H9 (cell line): ENCODE measurements at regions not wholly inside any gene's neighbourhood (a gene's known extent, or its start where the extent isn't known, plus 50 kb on each side); places are given as distances from the start of the nearest gene placed in this dataset.

ENCODE experiments used
- DNase-seq: peaks from one replicate; pipeline ENCODE4 v3.0.0-alpha.2; 2017
- H2AFZ ChIP-seq: one replicate; pipeline ENCODE4 v1.6.1; 2013; ENCODE audit warnings: mild to moderate bottlenecking, low read length, control low read depth, moderate library complexity
- H2AK5ac ChIP-seq: 2 replicates; pipeline ENCODE4 v1.6.1; 2013; ENCODE audit warnings: low read length, control low read depth, mixed read lengths; ENCODE audit not compliant: insufficient read length
- H2BK120ac ChIP-seq: one replicate; pipeline ENCODE4 v1.6.1; 2013; ENCODE audit warnings: low read depth, mild to moderate bottlenecking, low read length, control low read depth, inconsistent platforms; ENCODE audit not compliant: poor library complexity, severe bottlenecking
- H2BK12ac ChIP-seq: 2 replicates; pipeline ENCODE4 v1.6.1; 2013; ENCODE audit warnings: low read length, control low read depth, mixed read lengths, low read depth; ENCODE audit not compliant: insufficient read length
- H2BK15ac ChIP-seq: 2 replicates; pipeline ENCODE4 v1.6.1; 2013; ENCODE audit warnings: low read depth, low read length, control low read depth
- H2BK20ac ChIP-seq: one replicate; pipeline ENCODE4 v1.6.1; 2013; ENCODE audit warnings: low read depth, mild to moderate bottlenecking, low read length, control low read depth, inconsistent platforms; ENCODE audit not compliant: poor library complexity, severe bottlenecking
- H2BK5ac ChIP-seq: 2 replicates; pipeline ENCODE4 v1.6.1; 2013; ENCODE audit warnings: low read length, control low read depth, mixed read lengths; ENCODE audit not compliant: insufficient read length
- H3K14ac ChIP-seq: 2 replicates; pipeline ENCODE4 v1.6.1; 2013; ENCODE audit warnings: low read length, control low read depth; ENCODE audit not compliant: insufficient read depth
- H3K18ac ChIP-seq: 2 replicates; pipeline ENCODE4 v1.6.1; 2013; ENCODE audit warnings: low read depth, mild to moderate bottlenecking, mixed read lengths, low read length, control low read depth; ENCODE audit not compliant: insufficient read length
- H3K23ac ChIP-seq: 2 replicates; pipeline ENCODE4 v1.6.1; 2013; ENCODE audit warnings: low read length, control low read depth, mixed read lengths, low read depth; ENCODE audit not compliant: insufficient read length
- H3K23me2 ChIP-seq: 2 replicates; pipeline ENCODE4 v1.6.1; 2013; ENCODE audit warnings: low read depth, mild to moderate bottlenecking, mixed read lengths, low read length, control low read depth; ENCODE audit not compliant: insufficient read length, poor library complexity, severe bottlenecking
- H3K27ac ChIP-seq: 2 replicates; pipeline ENCODE4 v1.5.1; 2013; ENCODE audit warnings: low read length, control low read depth, mixed read lengths, low read depth; ENCODE audit not compliant: insufficient read length
- H3K27me3 ChIP-seq: 2 replicates; pipeline ENCODE4 v1.6.1; 2013; ENCODE audit warnings: low read length, control low read depth, inconsistent platforms; ENCODE audit not compliant: insufficient read depth
- H3K4ac ChIP-seq: 2 replicates; pipeline ENCODE4 v1.6.1; 2013; ENCODE audit warnings: low read depth, mild to moderate bottlenecking, control low read depth, inconsistent platforms, low read length, moderate library complexity
- H3K4me1 ChIP-seq: 2 replicates; pipeline ENCODE4 v1.6.1; 2013; ENCODE audit warnings: low read length, control low read depth, inconsistent platforms; ENCODE audit not compliant: insufficient read depth
- H3K4me2 ChIP-seq: 2 replicates; pipeline ENCODE4 v1.6.1; 2013; ENCODE audit warnings: low read length, control low read depth, mixed read lengths; ENCODE audit not compliant: insufficient read length, insufficient read depth
- H3K56ac ChIP-seq: 2 replicates; pipeline ENCODE4 v1.6.1; 2013; ENCODE audit warnings: low read depth, mild to moderate bottlenecking, mixed read lengths, low read length, control low read depth; ENCODE audit not compliant: insufficient read length
- H3K79me1 ChIP-seq: 2 replicates; pipeline ENCODE4 v1.6.1; 2013; ENCODE audit warnings: low read depth, mild to moderate bottlenecking, moderate library complexity, low read length, control low read depth, inconsistent platforms; ENCODE audit not compliant: insufficient read depth, poor library complexity, severe bottlenecking
- H3K79me2 ChIP-seq: 2 replicates; pipeline ENCODE4 v1.6.1; 2013; ENCODE audit warnings: low read length, control low read depth, inconsistent platforms; ENCODE audit not compliant: insufficient read depth
- H3K9ac ChIP-seq: 2 replicates; pipeline ENCODE4 v1.6.1; 2013; ENCODE audit warnings: low read length, control low read depth, mixed read lengths; ENCODE audit not compliant: insufficient read length; ENCODE audit errors: extremely low read depth
- H3K9me3 ChIP-seq: one replicate; pipeline ENCODE4 v1.6.1; 2013; ENCODE audit warnings: low read depth, low read length, inconsistent platforms; ENCODE audit not compliant: control insufficient read depth
- H3T11ph ChIP-seq: one replicate; pipeline ENCODE4 v1.6.1; 2013; ENCODE audit warnings: mild to moderate bottlenecking, low read length, control low read depth, inconsistent platforms
- H4K20me1 ChIP-seq: one replicate; pipeline ENCODE4 v1.6.1; 2013; ENCODE audit not compliant: control insufficient read depth, insufficient read length, insufficient read depth
- H4K5ac ChIP-seq: 2 replicates; pipeline ENCODE4 v1.6.1; 2013; ENCODE audit warnings: low read depth, mild to moderate bottlenecking, mixed read lengths, low read length, control low read depth; ENCODE audit not compliant: insufficient read length
- H4K8ac ChIP-seq: replicated peaks from 2 replicates; pipeline ENCODE4 v1.6.1; 2013; ENCODE audit warnings: low read length, control low read depth, mixed read lengths, low read depth; ENCODE audit not compliant: insufficient read length
- H4K91ac ChIP-seq: 2 replicates; pipeline ENCODE4 v1.6.1; 2013; ENCODE audit warnings: low read depth, mild to moderate bottlenecking, moderate library complexity, mixed read lengths, low read length, control low read depth; ENCODE audit not compliant: insufficient read length
- H3K27ac Mint-ChIP-seq, 3 experiments: 2 replicates in 2 of 3; 3 replicates in 1 of 3; pipeline ENCODE4 v1.8.0; 2020 to 2021; ENCODE audit warnings: mixed read lengths in 3 of 3, mild to moderate bottlenecking in 1 of 3, moderate library complexity in 1 of 3
- H3K27me3 Mint-ChIP-seq: 2 replicates; pipeline ENCODE4 v1.8.0; 2021; ENCODE audit warnings: low read depth, mild to moderate bottlenecking, moderate library complexity, mixed read lengths
- H3K36me3 Mint-ChIP-seq, 3 experiments: 2 replicates in 2 of 3; 3 replicates in 1 of 3; pipeline ENCODE4 v1.8.0; 2020 to 2021; ENCODE audit warnings: low read depth in 3 of 3, mixed read lengths in 3 of 3; ENCODE audit not compliant: insufficient read depth in 1 of 3
- H3K4me1 Mint-ChIP-seq, 2 experiments: 2 replicates each; pipeline ENCODE4 v1.8.0; 2020; ENCODE audit warnings: mixed read lengths in 2 of 2
- H3K4me3 Mint-ChIP-seq, 2 experiments: 2 replicates in 1 of 2; 3 replicates in 1 of 2; pipeline ENCODE4 v1.8.0; 2020 to 2021; ENCODE audit warnings: mild to moderate bottlenecking in 2 of 2, mixed read lengths in 2 of 2, moderate library complexity in 1 of 2
- H3K9me3 Mint-ChIP-seq, 2 experiments: 2 replicates in 1 of 2; 3 replicates in 1 of 2; pipeline ENCODE4 v1.8.0; 2020; ENCODE audit warnings: mild to moderate bottlenecking in 2 of 2, mixed read lengths in 2 of 2, moderate library complexity in 1 of 2
- WGBS: extraction: QIAGEN DNeasy Blood & Tissue Kit; methylation state at CpG from one replicate; pipeline ENCODE4 v1.1.7; 2013; ENCODE audit warnings: missing lambda C conversion rate, low lambda C conversion rate, mixed read lengths; ENCODE audit not compliant: insufficient read length; ENCODE audit errors: extremely low coverage; 5-methylcytosine and 5-hydroxymethylcytosine counted together
- TF ChIP-seq, protein P1 (sequence below): fragments of 200-600 bp; sonication (generic); conservative IDR thresholded peaks from 3 replicates; pipeline ENCODE4 v1.8.0; 2021; ENCODE audit warnings: antibody characterized with exemption, mild to moderate bottlenecking

DNA sequence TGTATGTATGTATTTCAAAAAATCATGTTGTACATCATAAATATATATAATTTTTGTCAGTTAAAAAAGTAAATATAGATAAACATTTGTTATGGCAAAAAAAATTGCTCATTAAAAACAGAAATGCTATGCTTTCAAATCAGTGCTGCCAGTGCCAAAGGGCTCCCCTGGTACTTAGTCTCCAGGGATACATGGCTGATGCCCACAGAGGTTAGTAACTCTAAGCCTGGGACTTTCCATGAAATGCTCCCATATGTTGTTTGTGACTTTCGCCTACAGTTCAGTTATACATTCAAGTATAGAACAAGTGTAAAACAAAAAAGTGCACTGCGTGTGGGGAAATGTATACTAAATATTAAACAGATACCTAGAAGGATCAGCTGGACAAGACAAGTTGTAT lies 104.0 kb downstream of the TENT5A start:
- no peak for DNase-seq
- Histone ChIP-seq H3K4me1 (no peaks in the 10 kb centered on the region), H4K8ac (no peak overlapping the region), H2BK120ac (no peak overlapping the region), H3K27me3 (no peaks in the 10 kb centered on the region), H4K20me1 (no peaks in the 10 kb centered on the region), H4K5ac (no peak overlapping the region), H3K9ac (no peak overlapping the region), H3K14ac (no peak overlapping the region), H3T11ph (no peak overlapping the region), H3K23me2 (no peaks in the 10 kb centered on the region), H3K4me2 (no peak overlapping the region), H3K18ac (no peak overlapping the region), H2AK5ac (no peak overlapping the region), H3K56ac (no peak overlapping the region), H2AFZ (no peak overlapping the region), H2BK5ac (no peak overlapping the region), H3K79me2 (no peaks in the 10 kb centered on the region), H3K23ac (no peak overlapping the region), H2BK12ac (no peak overlapping the region), H3K9me3 (no peaks in the 10 kb centered on the region), H4K91ac (no peak overlapping the region), H2BK20ac (no peak overlapping the region), H3K27ac (no peak overlapping the region), H3K79me1 (no peaks in the 10 kb centered on the region), H2BK15ac (no peak overlapping the region), H3K4ac (no peak overlapping the region)
- Mint-ChIP-seq H3K4me3 (no peak overlapping the region), H3K36me3 (no peaks in the 10 kb centered on the region), H3K9me3 (no peaks in the 10 kb centered on the region), H3K4me1 (no peaks in the 10 kb centered on the region), H3K27ac (no peak overlapping the region), H3K27me3 (no peaks in the 10 kb centered on the region)
- TF ChIP-seq, protein P1, sequence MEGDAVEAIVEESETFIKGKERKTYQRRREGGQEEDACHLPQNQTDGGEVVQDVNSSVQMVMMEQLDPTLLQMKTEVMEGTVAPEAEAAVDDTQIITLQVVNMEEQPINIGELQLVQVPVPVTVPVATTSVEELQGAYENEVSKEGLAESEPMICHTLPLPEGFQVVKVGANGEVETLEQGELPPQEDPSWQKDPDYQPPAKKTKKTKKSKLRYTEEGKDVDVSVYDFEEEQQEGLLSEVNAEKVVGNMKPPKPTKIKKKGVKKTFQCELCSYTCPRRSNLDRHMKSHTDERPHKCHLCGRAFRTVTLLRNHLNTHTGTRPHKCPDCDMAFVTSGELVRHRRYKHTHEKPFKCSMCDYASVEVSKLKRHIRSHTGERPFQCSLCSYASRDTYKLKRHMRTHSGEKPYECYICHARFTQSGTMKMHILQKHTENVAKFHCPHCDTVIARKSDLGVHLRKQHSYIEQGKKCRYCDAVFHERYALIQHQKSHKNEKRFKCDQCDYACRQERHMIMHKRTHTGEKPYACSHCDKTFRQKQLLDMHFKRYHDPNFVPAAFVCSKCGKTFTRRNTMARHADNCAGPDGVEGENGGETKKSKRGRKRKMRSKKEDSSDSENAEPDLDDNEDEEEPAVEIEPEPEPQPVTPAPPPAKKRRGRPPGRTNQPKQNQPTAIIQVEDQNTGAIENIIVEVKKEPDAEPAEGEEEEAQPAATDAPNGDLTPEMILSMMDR = no peak
- WGBS = no CpG with 5 or more reads among the region's 2 CpGs
